Activated T-cell treated with anti-CD3 and anti-CD28 coated beads, Interleukin-2, amount 50 U/mL, for 4 hours (primary cell): ENCODE measurements at regions not wholly inside any gene's neighbourhood (a gene's known extent, or its start where the extent isn't known, plus 50 kb on each side); places are given as distances from the start of the nearest gene placed in this dataset.

ENCODE experiments used
- ATAC-seq, 2 donors: fragments of 200-7000 bp; cut with Tn5 transposase; one replicate each; pipeline ENCODE4 v1.10.0; 2021
- DNase-seq: peaks from one replicate; pipeline ENCODE4 v3.0.0-alpha.2; 2020
- H3K27me3 Mint-ChIP-seq: one replicate; pipeline ENCODE4 v1.8.0; 2021; ENCODE audit warnings: low read depth, mixed read lengths
- H3K36me3 Mint-ChIP-seq: one replicate; pipeline ENCODE4 v1.8.0; 2022; ENCODE audit warnings: mixed read lengths; ENCODE audit not compliant: insufficient read depth
- H3K4me1 Mint-ChIP-seq: one replicate; pipeline ENCODE4 v1.8.0; 2021; ENCODE audit warnings: low read depth, mixed read lengths
- H3K4me3 Mint-ChIP-seq: one replicate; pipeline ENCODE4 v1.8.0; 2021; ENCODE audit warnings: mild to moderate bottlenecking, moderate library complexity, mixed read lengths
- H3K9me3 Mint-ChIP-seq: one replicate; pipeline ENCODE4 v1.8.0; 2021; ENCODE audit warnings: mixed read lengths

GRCh38 chr16:86960266-86960665 lies 356.9 kb downstream of the C16orf95 start:
- H3K9me3 Mint-ChIP-seq, result no peaks in the 10 kb centered on the region
- peaks cover 2% of the 10 kb centered on the region for H3K4me1 Mint-ChIP-seq
- DNase-seq, result no peak
- ATAC-seq, result no peak
- H3K27me3 Mint-ChIP-seq, result no peaks in the 10 kb centered on the region
- no peaks in the 10 kb centered on the region for H3K36me3 Mint-ChIP-seq
- H3K4me3 Mint-ChIP-seq, result no peak overlapping the region

DNA sequence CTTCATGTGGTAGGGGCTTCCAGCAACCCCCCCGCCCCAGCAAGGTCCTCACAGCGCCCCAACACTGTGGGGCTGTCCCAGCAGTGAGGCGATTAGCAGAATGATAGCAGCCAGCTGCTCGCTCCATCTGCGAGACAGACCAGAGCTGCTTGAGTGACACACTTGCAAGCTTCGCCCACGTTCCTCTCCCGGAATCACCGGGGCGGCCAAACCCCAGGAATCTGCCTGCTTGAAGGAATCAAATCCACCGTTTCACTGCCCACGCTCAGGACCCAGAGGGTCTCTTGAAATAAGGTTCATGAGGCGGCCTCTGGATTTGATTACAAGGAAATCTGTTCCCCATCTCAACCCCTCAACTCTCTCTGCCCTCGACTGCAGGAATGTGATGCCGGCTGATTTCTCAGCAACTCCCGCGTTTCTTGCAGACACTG lies 356.0 kb downstream of the C16orf95 start:
- H3K27me3 Mint-ChIP-seq, result peaks cover 3% of the 10 kb centered on the region
- DNase-seq, result no peak
- H3K9me3 Mint-ChIP-seq, result no peaks in the 10 kb centered on the region
- peaks cover 2% of the 10 kb centered on the region for H3K4me1 Mint-ChIP-seq
- no peaks in the 10 kb centered on the region for H3K36me3 Mint-ChIP-seq
- ATAC-seq, result no peak
- no peak overlapping the region for H3K4me3 Mint-ChIP-seq

DNA sequence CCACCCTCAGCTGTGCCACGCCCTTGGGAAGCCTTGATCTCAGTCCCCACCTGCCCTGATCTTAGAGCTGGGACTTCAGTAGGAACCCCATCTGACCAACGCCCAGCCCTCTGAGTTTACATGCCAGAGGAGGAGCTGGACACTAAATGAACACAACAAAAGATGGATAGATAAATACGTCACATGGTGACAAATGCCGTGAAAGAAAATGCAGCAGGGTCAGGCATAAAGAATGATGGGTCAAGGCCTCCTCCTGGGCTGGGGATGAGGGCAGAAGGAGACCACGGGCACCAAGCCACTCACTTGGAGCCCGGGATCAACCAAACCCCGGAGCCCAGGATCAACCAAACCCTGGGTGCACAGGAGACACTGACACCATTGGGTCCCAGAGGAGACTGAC lies 354.9 kb downstream of the C16orf95 start:
- ATAC-seq (no peak), DNase-seq (no peak)
- Mint-ChIP-seq H3K36me3 (no peaks in the 10 kb centered on the region), H3K4me1 (no peaks in the 10 kb centered on the region), H3K4me3 (no peak overlapping the region), H3K27me3 (peaks cover 3% of the 10 kb centered on the region), H3K9me3 (no peaks in the 10 kb centered on the region)

- no peak for ATAC-seq
- DNase-seq, result no peak
- H3K4me1 Mint-ChIP-seq, result no peaks in the 10 kb centered on the region
- H3K4me3 Mint-ChIP-seq, result no peak overlapping the region
- H3K36me3 Mint-ChIP-seq, result no peaks in the 10 kb centered on the region
- H3K27me3 Mint-ChIP-seq, result peaks cover 3% of the 10 kb centered on the region
- H3K9me3 Mint-ChIP-seq, result no peaks in the 10 kb centered on the region
Observed at GRCh38 chr16:86962913-86963312, 354.3 kb downstream of the C16orf95 start.

DNA sequence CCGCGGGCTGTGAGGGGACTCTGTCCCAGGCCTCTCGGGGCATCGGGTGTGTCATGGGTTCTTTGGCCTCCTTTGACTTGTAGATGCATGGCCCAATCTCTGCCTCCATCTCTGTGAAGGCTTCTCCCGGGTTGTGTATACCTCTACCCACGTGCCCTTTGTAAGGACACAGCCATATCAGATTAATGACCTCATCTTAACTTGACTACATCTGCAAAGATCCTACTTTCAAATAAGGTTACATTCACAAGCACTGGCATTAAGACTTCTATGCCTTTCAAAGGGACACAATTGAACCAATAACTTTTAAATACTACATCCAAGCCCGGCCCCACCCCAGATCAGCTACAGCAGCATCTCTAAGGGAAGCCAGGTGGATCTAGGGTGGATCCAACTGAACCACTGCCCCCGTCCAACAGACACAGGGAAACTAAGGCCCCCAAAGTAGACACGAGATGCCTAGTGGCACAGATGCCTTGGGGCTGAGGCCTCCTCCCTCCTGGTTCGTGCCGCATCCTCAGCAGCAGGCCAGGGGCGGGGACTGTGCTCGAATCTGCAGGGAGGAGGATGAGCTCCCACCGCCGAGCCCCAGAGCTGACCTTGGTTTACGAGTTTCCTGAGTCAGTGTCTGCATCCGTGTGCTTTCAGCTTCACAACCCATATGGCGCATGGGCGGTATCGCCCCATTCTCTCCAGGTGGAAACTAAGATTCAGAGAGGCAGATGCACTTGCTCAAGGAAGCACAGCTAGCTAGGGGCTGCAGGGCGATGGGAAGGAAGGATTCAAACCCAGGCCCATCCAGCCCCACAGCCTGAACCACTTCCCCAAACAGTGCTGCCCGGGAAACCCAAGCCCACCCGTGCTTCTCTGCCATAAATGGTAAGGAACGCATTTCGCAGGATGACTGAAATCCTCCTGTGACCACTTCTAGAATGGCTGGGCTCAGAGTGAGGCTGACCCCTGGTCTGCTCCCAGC lies 353.3 kb downstream of the C16orf95 start:
- DNase-seq, result no peak
- no peaks in the 10 kb centered on the region for H3K36me3 Mint-ChIP-seq
- peaks cover 3% of the 10 kb centered on the region for H3K27me3 Mint-ChIP-seq
- H3K4me3 Mint-ChIP-seq, result no peak overlapping the region
- H3K9me3 Mint-ChIP-seq, result no peaks in the 10 kb centered on the region
- no peak for ATAC-seq
- H3K4me1 Mint-ChIP-seq, result no peaks in the 10 kb centered on the region

GRCh38 chr16:86964796-86965241 lies 352.4 kb downstream of the C16orf95 start:
- DNase-seq (no peak), ATAC-seq (no peak)
- Mint-ChIP-seq H3K9me3 (no peaks in the 10 kb centered on the region), H3K27me3 (peaks cover 3% of the 10 kb centered on the region), H3K4me1 (no peaks in the 10 kb centered on the region), H3K4me3 (no peak overlapping the region), H3K36me3 (no peaks in the 10 kb centered on the region)

GRCh38 chr16:86965331-86965730 lies 351.9 kb downstream of the C16orf95 start:
- H3K4me1 Mint-ChIP-seq, result no peaks in the 10 kb centered on the region
- H3K9me3 Mint-ChIP-seq, result no peaks in the 10 kb centered on the region
- no peak for ATAC-seq
- no peak overlapping the region for H3K4me3 Mint-ChIP-seq
- H3K36me3 Mint-ChIP-seq, result no peaks in the 10 kb centered on the region
- peaks cover 3% of the 10 kb centered on the region for H3K27me3 Mint-ChIP-seq
- DNase-seq, result no peak

GRCh38 chr16:86965840-86966550 lies 351.2 kb downstream of the C16orf95 start:
- peaks cover 3% of the 10 kb centered on the region for H3K27me3 Mint-ChIP-seq
- H3K4me1 Mint-ChIP-seq, result no peaks in the 10 kb centered on the region
- no peak for ATAC-seq

GRCh38 chr16:86966777-86967176 lies 350.4 kb downstream of the C16orf95 start:
- Mint-ChIP-seq H3K27me3 (peaks cover 3% of the 10 kb centered on the region), H3K4me1 (no peaks in the 10 kb centered on the region), H3K9me3 (no peaks in the 10 kb centered on the region), H3K36me3 (no peaks in the 10 kb centered on the region), H3K4me3 (no peak overlapping the region)
- DNase-seq (no peak), ATAC-seq (no peak)

More at GRCh38 chr16:86965840-86966550, 351.2 kb downstream of the C16orf95 start:
- Mint-ChIP-seq H3K4me3 (no peak overlapping the region), H3K36me3 (no peaks in the 10 kb centered on the region), H3K9me3 (no peaks in the 10 kb centered on the region)
- no peak for DNase-seq

DNA sequence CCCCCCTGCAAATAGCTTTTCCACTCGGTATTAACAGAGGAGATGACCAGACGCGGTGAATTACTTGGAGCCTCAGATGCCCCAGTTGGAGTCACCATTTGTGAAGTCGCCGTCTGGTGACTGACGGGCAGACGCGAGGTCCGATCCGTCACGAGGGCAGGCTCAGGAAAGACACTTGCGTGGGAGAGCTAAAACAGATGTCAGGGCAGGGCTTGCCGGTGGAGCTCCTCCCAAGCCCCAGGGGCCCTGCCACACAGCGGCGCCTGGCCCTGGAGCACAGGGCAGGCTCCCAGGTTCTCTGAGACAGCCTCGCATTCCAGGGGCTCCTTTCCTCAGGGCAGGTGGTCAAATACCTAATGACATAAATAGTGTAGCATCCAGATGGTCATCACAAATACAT lies 348.3 kb downstream of the C16orf95 start:
- DNase-seq (no peak), ATAC-seq (no peak)
- Mint-ChIP-seq H3K9me3 (no peaks in the 10 kb centered on the region), H3K27me3 (peaks cover 3% of the 10 kb centered on the region), H3K36me3 (no peaks in the 10 kb centered on the region), H3K4me3 (no peak overlapping the region), H3K4me1 (no peaks in the 10 kb centered on the region)

- Mint-ChIP-seq H3K27me3 (peaks cover 3% of the 10 kb centered on the region), H3K4me1 (no peaks in the 10 kb centered on the region), H3K4me3 (no peak overlapping the region), H3K9me3 (no peaks in the 10 kb centered on the region), H3K36me3 (no peaks in the 10 kb centered on the region)
- DNase-seq, result no peak
- no peak for ATAC-seq
Observed at GRCh38 chr16:86969716-86970115, 347.5 kb downstream of the C16orf95 start.

GRCh38 chr16:86970279-86970678 lies 346.9 kb downstream of the C16orf95 start:
- no peaks in the 10 kb centered on the region for H3K36me3 Mint-ChIP-seq
- no peak for DNase-seq
- no peak for ATAC-seq
- H3K27me3 Mint-ChIP-seq, result peaks cover 3% of the 10 kb centered on the region
- H3K4me3 Mint-ChIP-seq, result no peak overlapping the region
- no peaks in the 10 kb centered on the region for H3K4me1 Mint-ChIP-seq
- no peaks in the 10 kb centered on the region for H3K9me3 Mint-ChIP-seq

- no peaks in the 10 kb centered on the region for H3K27me3 Mint-ChIP-seq
- H3K36me3 Mint-ChIP-seq, result no peaks in the 10 kb centered on the region
- ATAC-seq, result no peak
- no peaks in the 10 kb centered on the region for H3K4me1 Mint-ChIP-seq
- no peak for DNase-seq
- H3K9me3 Mint-ChIP-seq, result no peaks in the 10 kb centered on the region
- H3K4me3 Mint-ChIP-seq, result no peak overlapping the region
Observed at GRCh38 chr16:86970726-86971125, 346.5 kb downstream of the C16orf95 start.

GRCh38 chr16:86971251-86971650 lies 345.9 kb downstream of the C16orf95 start:
- Mint-ChIP-seq H3K9me3 (no peaks in the 10 kb centered on the region), H3K4me1 (no peaks in the 10 kb centered on the region), H3K27me3 (no peaks in the 10 kb centered on the region), H3K36me3 (no peaks in the 10 kb centered on the region), H3K4me3 (no peak overlapping the region)
- no peak for DNase-seq
- ATAC-seq, result no peak

DNA sequence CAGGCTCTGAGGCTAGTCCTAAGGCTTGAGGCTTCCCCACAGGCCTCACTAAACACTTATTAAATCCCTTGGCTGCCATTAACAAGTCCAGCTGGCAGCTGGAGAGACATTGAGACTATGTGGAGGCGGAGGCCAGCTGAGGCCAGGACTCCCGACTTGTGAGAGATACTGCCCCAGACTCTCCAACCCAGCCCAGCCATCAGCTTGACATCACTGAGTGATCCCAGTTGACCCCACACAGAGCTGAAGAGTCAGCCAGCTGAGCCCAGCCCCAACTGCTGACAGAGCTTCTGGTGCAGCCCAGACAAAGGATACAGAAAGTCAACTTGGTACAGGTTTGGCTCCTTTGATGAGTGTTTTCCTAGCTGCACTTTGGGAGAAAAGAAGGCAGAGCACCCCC lies 343.1 kb downstream of the C16orf95 start:
- H3K9me3 Mint-ChIP-seq, result no peaks in the 10 kb centered on the region
- no peaks in the 10 kb centered on the region for H3K36me3 Mint-ChIP-seq
- DNase-seq (no peak), ATAC-seq (no peak)
- H3K4me1 Mint-ChIP-seq, result no peaks in the 10 kb centered on the region
- H3K27me3 Mint-ChIP-seq, result no peaks in the 10 kb centered on the region
- no peak overlapping the region for H3K4me3 Mint-ChIP-seq
